ENCODE measurements at regions not wholly inside any gene's neighbourhood (a gene's known extent, or its start where the extent isn't known, plus 50 kb on each side); places are given as distances from the start of the nearest gene placed in this dataset.

GRCh38 chr5:1657161-1657741 is 133.5 kb upstream of the LPCAT1 start:
- no peak for TF ChIP-seq MAX (IDR thresholded peaks at IDR 0.05)
- TF ChIP-seq EGR1 (IDR thresholded peaks at IDR 0.05): no peak
- no peak for TF ChIP-seq YY1 (IDR thresholded peaks at IDR 0.05; ENCODE audit: low read depth)
- TF ChIP-seq CEBPB (IDR thresholded peaks at IDR 0.05): no peak
- no peak for TF ChIP-seq RAD21 (IDR thresholded peaks at IDR 0.05; ENCODE audit: low read depth)
- no peak for TF ChIP-seq REST (IDR thresholded peaks at IDR 0.05; ENCODE audit: low read depth)
- TF ChIP-seq TAF1 (IDR thresholded peaks at IDR 0.05; ENCODE audit: low read depth): no peak
